Endothelial cell of umbilical vein (primary cell): ENCODE measurements at regions not wholly inside any gene's neighbourhood (a gene's known extent, or its start where the extent isn't known, plus 50 kb on each side); places are given as distances from the start of the nearest gene placed in this dataset.

Experiments used
- BruUV-seq: library from RNA; stranded (reverse); fragments of 400-500 nt; replicated peaks from 2 replicates; lab custom pipeline; 2021; lab: Mats Ljungman, UMichigan
- CTCF ChIA-PET: fragments of 300-600, 350-600 bp; sonication (Branson Sonifier 250); formaldehyde crosslinking; loops from one replicate; lab custom pipeline; 2021; ENCODE audit warnings: antibody characterized with exemption, inconsistent platforms; lab: Charles Lee
- POLR2A ChIA-PET: fragments of 300-600, 350-600 bp; sonication (Branson Sonifier 250); formaldehyde crosslinking; loops from one replicate; lab custom pipeline; 2021; ENCODE audit warnings: antibody characterized with exemption, inconsistent platforms; lab: Charles Lee
- DNase-seq: peaks from one replicate; pipeline ENCODE4 v3.0.0-alpha.2; 2011; ENCODE audit warnings: low read depth, low spot score
- FAIRE-seq: peaks from 2 replicates; lab custom pipeline; 2011; peaks lifted over from hg19 to GRCh38; lab: Jason Lieb, UNC
- H2AFZ ChIP-seq: 2 replicates; pipeline ENCODE4 v1.6.0; 2012; ENCODE audit warnings: low read depth, low read length, control low read depth, inconsistent platforms
- H3K27ac ChIP-seq: 2 replicates; pipeline ENCODE4 v1.5.1; 2011; ENCODE audit warnings: low read depth, mild to moderate bottlenecking, control low read depth, low read length, moderate library complexity; ENCODE audit not compliant: insufficient read depth
- H3K27me3 ChIP-seq, 2 experiments: 2 replicates each; pipeline versions ENCODE4 v1.6.0 to v1.6.1; 2011; ENCODE audit warnings: low read length in 2 of 2, mixed read lengths in 1 of 2; ENCODE audit not compliant: control insufficient read depth in 2 of 2, insufficient read depth in 2 of 2
- H3K36me3 ChIP-seq, 2 experiments: 2 replicates in 1 of 2; 3 replicates in 1 of 2; pipeline ENCODE4 v1.5.1; 2011; ENCODE audit warnings: low read length in 2 of 2, mild to moderate bottlenecking in 1 of 2, moderate library complexity in 1 of 2; ENCODE audit not compliant: control insufficient read depth in 2 of 2, insufficient read depth in 2 of 2; ENCODE audit errors: extremely low read depth in 1 of 2
- H3K4me1 ChIP-seq: 3 replicates; pipeline ENCODE4 v1.5.1; 2011; ENCODE audit warnings: mild to moderate bottlenecking, low read length; ENCODE audit not compliant: control insufficient read depth, insufficient read depth; ENCODE audit errors: extremely low read depth
- H3K4me2 ChIP-seq: 2 replicates; pipeline ENCODE4 v1.6.1; 2011; ENCODE audit warnings: low read length, control low read depth, mixed read lengths; ENCODE audit not compliant: insufficient read depth
- H3K4me3 ChIP-seq, 3 experiments: fragments of 200-600 bp in 1 of 3; sonication (generic), shearing (Covaris generic) in 1 of 3; replicated peaks in 1 of 3; 2 replicates each; pipeline ENCODE4 v1.5.1; 2011 to 2016; ENCODE audit warnings: control low read depth in 3 of 3, low read length in 3 of 3, mild to moderate bottlenecking in 2 of 3, inconsistent platforms in 1 of 3, low read depth in 1 of 3, moderate library complexity in 1 of 3; ENCODE audit not compliant: insufficient read depth in 1 of 3
- H3K79me2 ChIP-seq: 2 replicates; pipeline ENCODE4 v1.6.0; 2012; ENCODE audit warnings: low read length, inconsistent platforms; ENCODE audit not compliant: control insufficient read depth, insufficient read depth
- H3K9ac ChIP-seq: replicated peaks from 2 replicates; pipeline ENCODE3; 2011; ENCODE audit warnings: low read length, control low read depth; ENCODE audit not compliant: insufficient read depth; ENCODE audit errors: extremely low read depth
- H3K9me1 ChIP-seq: replicated peaks from 3 replicates; pipeline ENCODE4 v1.6.0; 2011; ENCODE audit warnings: mild to moderate bottlenecking, low read length; ENCODE audit not compliant: control insufficient read depth, insufficient read depth; ENCODE audit errors: extremely low read depth
- H3K9me3 ChIP-seq: replicated peaks from 2 replicates; pipeline ENCODE4 v1.5.1; 2012; ENCODE audit warnings: low read length, inconsistent platforms; ENCODE audit not compliant: control insufficient read depth, insufficient read depth
- H4K20me1 ChIP-seq: replicated peaks from 2 replicates; pipeline ENCODE3; 2011; ENCODE audit warnings: mild to moderate bottlenecking, low read length; ENCODE audit not compliant: control insufficient read depth, insufficient read depth; ENCODE audit errors: extremely low read depth
- CTCF ChIP-seq, 2 donors: IDR thresholded peaks; 1 replicate in 1 of 2; 2 replicates in 1 of 2; pipeline ENCODE4 v1.5.1; 2011; ENCODE audit warnings: low read length in 2 of 2, mild to moderate bottlenecking in 2 of 2, moderate library complexity in 2 of 2, control low read depth in 1 of 2, inconsistent platforms in 1 of 2, low read depth in 1 of 2; ENCODE audit not compliant: insufficient read depth in 1 of 2; ENCODE audit errors: extremely low read depth in 1 of 2
- EZH2 ChIP-seq: IDR thresholded peaks from 2 replicates; pipeline ENCODE4 v1.6.1; 2012; ENCODE audit warnings: borderline replicate concordance, low read depth, mild to moderate bottlenecking, moderate library complexity, low read length, inconsistent platforms; ENCODE audit not compliant: severe bottlenecking
- FOS ChIP-seq: IDR thresholded peaks from 2 replicates; pipeline ENCODE4 v1.6.1; 2011; ENCODE audit warnings: mild to moderate bottlenecking, low read length, moderate library complexity, borderline replicate concordance; ENCODE audit not compliant: insufficient read depth
- GATA2 ChIP-seq: IDR thresholded peaks from 2 replicates; pipeline ENCODE4 v1.7.0; 2011; ENCODE audit warnings: low read depth, mild to moderate bottlenecking, moderate library complexity, mixed read lengths, low read length; ENCODE audit not compliant: insufficient read length, insufficient read depth
- JUN ChIP-seq: IDR thresholded peaks from 2 replicates; pipeline ENCODE4 v1.6.1; 2011; ENCODE audit warnings: borderline replicate concordance, low read depth; ENCODE audit not compliant: insufficient read length, insufficient read depth
- MAX ChIP-seq: IDR thresholded peaks from 2 replicates; pipeline ENCODE4 v1.6.1; 2011; ENCODE audit not compliant: insufficient read depth, insufficient read length
- MYC ChIP-seq: IDR thresholded peaks from one replicate; pipeline ENCODE4 v1.6.1; 2011; ENCODE audit warnings: mild to moderate bottlenecking, low read depth, low read length
- POLR2A ChIP-seq: IDR thresholded peaks from 2 replicates; pipeline ENCODE4 v1.6.1; 2012; ENCODE audit warnings: low read depth, mild to moderate bottlenecking, control low read depth, low read length
- POLR2AphosphoS5 ChIP-seq: IDR thresholded peaks from 2 replicates; pipeline ENCODE4 v1.6.1; 2012; ENCODE audit warnings: low read depth, mild to moderate bottlenecking, control low read depth, low read length, moderate library complexity; ENCODE audit not compliant: insufficient read depth
- dilution Hi-C: fragments of 300-500 bp; cut with MboI; formaldehyde crosslinking; loops from one replicate; pipeline ENCODE4 v1.15.0; 2019; ENCODE audit warnings: low sequenced_read_pairs; ENCODE audit not compliant: extremely low pct_ligation_motif_present
- intact Hi-C: fragments of 100-400 bp; cut with micrococcal nuclease; formaldehyde crosslinking; loops from one replicate; pipeline ENCODE4 v1.10.0; 2022

DNA sequence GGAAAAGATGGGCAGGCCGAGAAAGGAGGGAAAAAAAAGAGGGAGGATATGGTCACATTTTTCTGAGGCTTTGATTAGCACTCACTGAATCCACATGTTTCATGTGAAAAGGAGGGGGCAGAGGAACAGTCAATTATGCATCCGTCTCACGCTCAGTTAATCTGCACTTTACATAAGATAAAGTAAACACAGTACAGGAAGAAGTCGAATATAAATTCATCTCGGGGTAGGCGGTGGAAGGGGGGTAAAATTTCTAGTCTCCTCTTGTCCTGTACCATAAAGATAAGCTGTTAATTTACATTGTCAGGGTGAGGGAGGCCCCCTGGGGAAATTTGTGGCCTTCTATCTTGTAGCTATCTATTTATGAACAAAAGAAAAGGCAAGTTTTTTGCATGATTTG lies 73.1 kb upstream of the CES5A start:
- Histone ChIP-seq H3K36me3 (no peaks in the 10 kb centered on the region), H3K4me1 (no peaks in the 10 kb centered on the region), H4K20me1 (no peaks in the 10 kb centered on the region), H3K4me2 (no peak overlapping the region), H2AFZ (no peak overlapping the region), H3K4me3 (no peak overlapping the region), H3K27me3 (no peaks in the 10 kb centered on the region), H3K9ac (no peak overlapping the region), H3K27ac (no peak overlapping the region), H3K9me3 (no peaks in the 10 kb centered on the region), H3K9me1 (no peaks in the 10 kb centered on the region), H3K79me2 (no peaks in the 10 kb centered on the region)
- TF ChIP-seq GATA2 (no peak), CTCF (IDR thresholded peaks at IDR 0.05; ENCODE audit: extremely low read depth in 1 of 2, insufficient read depth in 1 of 2, low read depth in 1 of 2, low read length in 2 of 2) (no peak), FOS (no peak), POLR2A (no peak), EZH2 (no peak), JUN (no peak), MYC (no peak), POLR2AphosphoS5 (no peak), MAX (no peak)
- ChIA-PET CTCF (interaction anchor here (2.0 kb wide), 1 partner anchor 370 kb away, joined by 6 read pairs; no protein-coding TSS in a partner anchor), POLR2A (no interaction called here)
- no TSS peak for BruUV-seq
- FAIRE-seq (no peak), DNase-seq (no peak)
- dilution Hi-C loops: no loop called here
- intact Hi-C loops: no loop called here
